HG02943 (cell line): ENCODE measurements at regions not wholly inside any gene's neighbourhood (a gene's known extent, or its start where the extent isn't known, plus 50 kb on each side); places are given as distances from the start of the nearest gene placed in this dataset.
"Not testable (repeated sequence)": the region's sequence is repeated elsewhere in the genome, so short reads cannot be mapped to it uniquely, and the experiment has no call there.

ENCODE experiments used
- ATAC-seq: cut with Tn5 transposase; IDR thresholded peaks from one replicate; pipeline ENCODE4 v1.9.1; 2021; ENCODE audit warnings: mild to moderate bottlenecking, low read depth, moderate library complexity; ENCODE audit not compliant: unreplicated experiment

DNA sequence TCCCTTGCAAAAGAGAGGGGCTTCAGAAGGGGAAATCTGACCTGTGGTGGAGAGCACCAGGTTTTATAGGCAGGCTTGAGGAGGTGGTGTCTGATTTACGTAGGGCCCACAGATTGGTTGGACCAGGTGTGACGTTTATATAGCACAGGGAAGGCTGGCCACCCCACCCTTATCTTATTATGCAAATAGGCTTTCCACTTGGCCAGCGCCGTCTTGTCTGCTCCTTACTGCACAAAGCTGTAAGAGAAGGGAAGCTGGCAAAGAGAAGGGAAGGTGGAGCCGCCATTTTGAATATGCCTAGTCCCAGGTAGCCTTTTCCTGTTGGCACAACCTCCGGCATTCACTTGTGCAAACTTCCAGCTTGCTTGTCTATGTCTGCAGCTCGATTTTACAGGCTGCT, 221.4 kb downstream of the GATA3 start:
- no peak for ATAC-seq

DNA sequence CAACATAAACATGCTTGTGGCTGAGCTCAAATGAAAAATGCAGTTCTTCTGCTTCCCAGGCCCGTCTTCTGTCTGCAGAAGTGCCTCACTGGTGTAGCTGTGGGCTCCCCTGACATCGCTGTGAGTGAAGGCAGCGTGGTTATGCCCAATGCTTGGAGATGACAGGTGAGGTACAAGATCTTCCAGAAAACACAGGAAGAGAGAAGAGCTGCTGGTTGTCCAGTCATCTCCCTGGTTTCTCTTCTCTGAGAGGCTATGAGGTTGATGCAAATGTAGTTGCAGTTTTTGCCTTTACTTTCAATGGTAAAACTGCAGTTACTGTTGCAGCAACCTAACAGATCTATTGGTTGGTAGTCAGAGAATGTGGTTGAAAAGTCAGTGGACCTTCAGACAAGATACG, 223.6 kb downstream of the GATA3 start:
- no peak for ATAC-seq

DNA sequence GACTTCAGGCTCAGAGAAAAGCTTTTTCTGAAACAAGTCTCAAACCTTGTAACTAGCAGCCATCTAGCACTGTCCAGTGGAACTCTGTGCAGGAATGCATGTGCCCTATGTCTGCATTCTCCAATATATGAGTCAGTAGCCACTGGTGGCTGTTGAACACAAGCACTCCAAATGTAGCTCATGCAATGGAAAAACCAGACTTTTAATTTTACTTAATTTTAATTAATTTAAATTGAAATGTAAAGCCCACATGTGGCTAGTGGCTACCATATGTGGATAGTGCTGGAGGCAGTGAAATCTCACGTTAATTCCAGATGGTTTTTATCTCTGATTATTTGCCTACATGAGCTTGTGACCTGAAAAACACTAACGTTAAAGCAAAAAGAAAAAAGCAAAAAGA, 225.1 kb downstream of the GATA3 start:
- ATAC-seq = no peak

DNA sequence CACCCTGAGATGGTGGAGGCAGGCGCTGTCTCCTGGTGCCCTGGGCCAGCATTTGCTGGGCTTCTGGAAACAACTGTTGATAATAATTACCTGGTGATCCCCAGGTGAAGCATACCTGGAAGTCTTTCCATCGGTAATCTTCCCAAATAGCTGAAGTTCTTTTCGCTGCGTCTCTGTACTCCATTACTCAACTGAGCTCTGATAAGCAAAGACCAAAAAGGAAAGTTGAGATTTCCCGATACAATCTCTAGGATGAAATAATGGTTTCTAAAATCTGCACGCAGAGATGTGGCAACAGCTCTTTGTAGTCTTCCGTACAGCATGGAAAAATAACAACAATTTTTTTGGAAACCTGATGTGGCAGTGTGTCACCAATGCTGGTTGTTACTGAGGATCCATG, 226.5 kb downstream of the GATA3 start:
- ATAC-seq = no peak

DNA sequence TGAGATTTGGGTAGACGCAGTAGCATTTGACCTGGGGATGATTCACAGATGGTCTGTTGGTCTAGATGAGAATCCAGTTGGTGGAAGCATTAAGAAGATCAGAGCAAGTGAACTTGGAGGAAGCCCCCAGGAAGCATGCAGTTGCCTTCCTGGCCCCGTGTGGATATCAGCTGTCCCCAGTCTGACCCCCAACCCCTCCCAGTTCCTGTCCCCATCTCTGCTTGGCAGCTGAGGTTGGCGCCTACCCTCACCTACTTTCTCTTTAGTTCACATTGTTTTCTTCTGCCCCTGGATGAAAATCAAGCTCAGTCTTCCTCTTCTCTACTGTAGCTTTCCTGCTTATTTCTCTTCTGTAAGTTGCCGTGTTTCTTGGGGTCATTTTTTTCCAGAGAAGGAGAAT, 227.9 kb downstream of the GATA3 start:
- ATAC-seq = no peak

DNA sequence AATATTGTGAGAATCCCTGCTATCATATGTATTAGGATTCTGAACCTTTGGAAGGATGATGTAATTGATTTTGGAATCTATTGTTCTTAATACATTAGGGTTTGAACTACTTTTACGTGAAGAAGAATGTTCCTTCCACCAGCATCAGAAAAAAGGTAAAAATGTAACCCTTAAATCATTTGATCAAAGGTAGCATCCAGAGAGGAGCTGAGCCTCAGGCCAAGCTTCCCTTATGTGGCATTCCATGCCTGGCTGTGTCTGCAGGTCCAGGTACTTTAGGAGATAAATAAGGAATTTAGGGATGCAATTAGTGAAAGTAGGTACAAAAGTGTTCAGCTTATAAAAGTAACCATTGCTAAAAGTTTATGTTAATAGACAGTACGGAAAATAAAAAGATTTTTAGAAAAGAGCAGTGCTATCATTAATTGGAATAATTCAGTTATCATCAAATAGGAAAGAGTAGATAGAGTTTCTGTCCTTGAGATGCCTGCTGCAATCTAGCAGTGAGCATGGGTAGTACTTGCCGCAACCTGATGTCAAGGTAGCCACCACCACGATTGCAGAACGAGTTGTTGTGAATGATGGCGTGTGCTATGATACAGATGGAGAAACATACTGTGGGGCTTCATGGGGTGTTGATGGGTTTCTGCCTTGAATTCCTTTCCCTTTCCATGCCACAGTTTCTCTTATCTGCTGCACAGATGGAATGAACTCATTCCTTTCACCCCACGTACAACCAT, 228.8 kb downstream of the GATA3 start:
- ATAC-seq = no peak

DNA sequence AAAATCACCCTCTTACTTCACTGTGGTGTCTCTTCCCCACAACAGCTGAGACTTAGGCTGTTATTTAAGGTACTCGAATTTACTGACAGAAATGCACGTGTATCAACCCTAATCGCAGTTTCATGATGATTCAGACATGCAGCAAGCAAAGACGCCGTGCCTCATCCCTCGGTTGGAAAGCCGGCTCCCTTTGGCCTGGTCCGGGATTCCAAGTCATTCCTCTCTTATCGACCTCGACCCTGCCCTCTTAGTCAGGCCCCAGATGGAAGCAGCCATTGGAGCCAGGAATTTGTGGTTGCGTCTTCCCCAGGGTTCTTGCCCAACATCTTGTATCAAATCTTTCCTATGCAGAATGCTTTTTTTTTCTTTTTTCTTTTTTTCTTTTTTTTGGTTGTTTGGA, 229.5 kb downstream of the GATA3 start:
- no peak for ATAC-seq

DNA sequence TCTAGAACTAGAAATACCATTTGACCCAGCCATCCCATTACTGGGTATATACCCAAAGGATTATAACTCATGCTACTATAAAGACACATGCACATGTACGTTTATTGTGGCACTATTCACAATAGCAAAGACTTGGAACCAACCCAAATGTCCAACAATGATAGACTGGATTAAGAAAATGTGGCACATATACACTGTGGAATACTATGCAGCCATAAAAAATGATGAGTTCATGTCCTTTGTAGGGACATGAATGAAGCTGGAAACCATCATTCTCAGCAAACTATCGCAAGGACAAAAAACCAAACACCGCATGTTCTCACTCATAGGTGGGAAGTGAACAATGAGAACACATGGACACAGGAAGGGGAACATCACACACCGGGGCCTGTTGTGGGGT, 231.5 kb downstream of the GATA3 start:
- not testable (repeated sequence) for ATAC-seq

DNA sequence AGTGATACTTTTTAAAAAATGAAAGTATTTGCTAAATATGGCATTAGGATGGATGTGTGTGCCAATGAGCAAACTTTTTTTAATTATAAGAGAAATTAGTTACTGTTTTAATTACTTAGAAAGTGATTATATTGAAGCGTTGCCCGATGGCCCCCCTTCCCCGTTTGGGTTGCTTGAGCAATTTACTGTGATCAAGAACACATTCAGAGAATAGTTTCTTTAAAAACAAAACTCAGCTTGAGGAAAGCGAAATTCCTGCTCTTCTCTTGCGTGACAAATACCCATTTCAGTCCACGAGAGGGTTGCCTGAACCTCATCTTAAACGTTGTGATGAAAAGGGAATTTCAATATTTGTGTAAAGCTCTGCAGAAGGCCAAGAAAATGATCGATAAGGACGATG, 234.1 kb downstream of the GATA3 start:
- no peak for ATAC-seq

DNA sequence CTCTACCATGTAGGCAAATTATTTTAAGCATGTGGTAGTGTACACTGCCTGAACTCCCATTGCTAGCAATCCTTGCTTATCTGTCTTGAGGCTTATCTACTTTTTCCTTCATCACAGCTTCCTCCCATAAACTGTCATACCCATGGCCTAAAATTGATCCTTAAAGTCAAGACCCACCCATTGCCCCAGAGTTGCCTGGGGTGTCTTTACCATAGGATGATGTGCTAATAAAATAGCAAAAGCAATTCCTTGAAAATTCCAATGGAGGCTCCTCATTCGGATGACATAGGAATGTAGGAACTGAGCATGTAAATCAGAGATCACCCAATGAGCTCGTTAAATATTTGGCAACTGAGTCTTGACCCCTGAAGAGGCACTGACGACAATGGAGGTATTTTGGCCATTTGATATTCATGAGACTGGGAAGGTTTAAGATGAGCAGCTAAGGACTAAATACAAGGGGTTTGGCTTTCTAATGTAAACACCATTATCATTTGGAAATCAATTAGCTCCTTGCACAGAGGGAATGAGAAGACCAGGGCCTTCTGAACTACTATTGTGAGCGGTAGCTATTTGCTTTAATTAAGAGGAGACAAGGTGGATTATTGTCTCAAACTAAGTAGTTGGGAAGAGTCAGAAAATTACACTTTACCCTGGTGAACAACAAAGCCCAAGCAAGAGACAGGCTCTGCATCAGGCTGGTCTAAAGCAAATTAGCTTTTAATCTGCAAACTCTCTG, 234.9 kb downstream of the GATA3 start:
- no peak for ATAC-seq

DNA sequence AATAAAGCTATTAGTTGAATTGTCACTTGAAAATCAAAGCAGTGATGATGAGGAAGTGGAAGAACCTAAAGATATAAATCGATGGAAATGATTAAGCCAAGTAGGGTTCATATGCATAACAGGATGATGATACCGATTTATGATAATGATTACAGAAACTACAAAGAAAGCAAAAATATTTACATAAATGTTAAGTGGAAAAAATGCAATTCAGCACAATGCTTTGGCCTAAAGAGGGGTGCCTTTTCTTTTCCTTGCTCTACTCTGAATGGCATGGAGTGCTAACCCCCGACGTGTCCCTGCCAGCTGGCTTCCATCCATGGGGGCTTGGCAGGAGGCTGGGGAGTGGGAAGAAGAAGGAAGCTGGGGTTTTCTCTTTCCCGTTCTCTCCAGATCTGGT, 240.3 kb downstream of the GATA3 start:
- ATAC-seq = no peak

DNA sequence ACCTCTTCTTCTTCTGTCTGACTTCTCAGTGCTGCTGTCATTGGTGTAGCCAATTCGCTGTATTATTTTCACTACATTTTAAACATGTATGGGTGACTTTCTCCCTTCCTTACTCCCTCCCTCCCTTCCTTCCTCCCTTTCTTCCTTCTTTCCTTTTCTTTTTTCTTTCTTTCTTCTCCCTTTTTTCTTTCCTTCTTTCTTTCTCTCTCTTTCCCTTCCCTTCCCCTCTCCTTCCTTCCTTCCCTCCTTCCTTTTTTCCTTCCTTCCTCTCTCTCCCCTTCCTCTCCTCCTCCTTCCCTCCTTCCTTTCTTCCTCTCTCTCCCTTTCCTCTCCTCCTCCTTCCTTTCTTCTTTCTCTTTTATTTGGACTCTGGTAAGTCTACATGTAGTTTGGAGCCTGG, 240.8 kb downstream of the GATA3 start:
- no peak for ATAC-seq

DNA sequence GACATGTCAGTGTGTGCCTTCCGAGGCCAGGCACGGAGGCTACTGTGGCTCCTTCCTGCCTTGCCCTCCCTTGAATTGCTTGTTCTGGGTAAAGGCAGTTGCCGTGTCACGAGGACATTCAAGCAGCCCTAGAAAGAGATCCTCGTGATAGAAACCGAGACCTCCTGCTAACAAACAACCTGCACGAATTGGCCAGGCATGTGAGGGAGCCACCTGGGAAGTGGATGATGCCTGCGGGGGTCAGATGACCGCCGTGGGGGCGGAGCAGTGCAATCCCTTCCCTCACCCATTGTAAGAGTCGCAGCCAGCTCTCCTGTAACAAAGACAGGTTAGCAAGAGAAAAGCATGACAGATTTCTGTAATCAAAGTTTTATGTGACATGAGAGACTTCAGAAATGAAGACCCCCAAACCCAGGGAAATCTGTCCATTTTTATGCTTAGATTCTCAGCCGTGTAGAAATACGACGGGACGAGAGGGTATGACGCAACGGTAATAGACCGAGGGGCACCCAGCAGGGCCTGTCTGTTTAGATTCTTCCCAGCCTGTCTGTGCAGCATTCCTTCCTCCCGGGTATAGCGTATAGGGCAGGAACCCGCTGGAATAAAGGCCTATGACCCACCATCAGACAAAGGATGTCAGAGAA, 241.7 kb downstream of the GATA3 start:
- ATAC-seq = no peak

DNA sequence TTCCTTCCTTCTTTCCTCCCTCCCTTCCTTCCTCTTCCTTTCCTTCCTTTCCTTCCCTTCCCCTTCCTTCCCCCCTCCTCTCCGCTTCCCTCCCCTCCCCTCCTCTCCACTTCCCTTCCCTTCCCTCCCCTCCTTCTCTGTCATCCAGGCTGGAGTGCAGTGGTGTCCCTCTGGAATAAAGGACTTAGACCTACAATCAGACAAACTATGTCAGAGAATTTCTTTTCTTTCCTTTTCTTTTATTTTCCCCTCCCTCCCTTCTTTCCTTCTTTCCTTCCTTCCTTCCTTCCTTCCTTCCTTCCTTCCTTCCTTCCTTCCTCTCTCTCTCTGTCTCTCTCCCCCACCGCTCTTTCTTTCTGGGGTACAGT, 242.2 kb downstream of the GATA3 start:
- ATAC-seq = no peak

DNA sequence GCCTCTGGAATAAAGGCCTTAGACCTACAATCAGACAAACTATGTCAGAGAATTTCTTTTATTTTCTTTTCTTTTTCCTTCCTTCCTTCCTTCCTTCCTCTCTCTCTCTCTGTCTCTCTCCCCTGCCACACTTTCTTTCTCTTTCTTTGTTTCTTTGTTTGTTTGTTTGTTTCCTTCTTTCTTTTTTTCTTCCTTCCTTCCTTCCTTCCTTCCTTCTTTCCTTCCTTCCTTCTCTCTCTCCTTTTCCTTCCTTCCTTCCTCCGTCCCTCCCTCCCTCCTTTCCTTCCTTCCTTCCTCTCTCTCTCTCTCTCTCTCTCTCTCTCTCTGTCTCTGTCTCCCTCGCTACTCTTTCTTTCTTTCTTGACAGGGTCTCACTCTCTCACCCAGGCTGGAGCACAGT, 242.6 kb downstream of the GATA3 start:
- no peak for ATAC-seq

DNA sequence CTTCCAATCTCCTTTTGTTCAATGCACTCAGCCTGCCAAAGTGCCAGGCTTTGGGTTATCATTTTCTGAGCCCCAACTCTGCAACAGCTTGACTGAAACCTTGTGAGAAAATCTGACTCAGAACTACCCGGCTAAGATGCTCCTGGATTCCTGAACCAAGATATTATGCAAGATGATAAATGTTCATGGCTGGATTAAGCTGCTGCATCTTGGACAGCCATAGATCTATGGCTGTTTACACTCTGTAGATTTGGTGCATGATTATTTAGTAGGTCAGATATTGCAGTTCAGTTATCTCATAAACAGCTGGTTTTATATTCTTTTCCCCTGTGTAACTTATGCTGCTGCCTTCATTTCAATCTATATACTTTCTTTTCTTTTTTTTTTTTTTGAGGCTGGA, 243.5 kb downstream of the GATA3 start:
- no peak for ATAC-seq

DNA sequence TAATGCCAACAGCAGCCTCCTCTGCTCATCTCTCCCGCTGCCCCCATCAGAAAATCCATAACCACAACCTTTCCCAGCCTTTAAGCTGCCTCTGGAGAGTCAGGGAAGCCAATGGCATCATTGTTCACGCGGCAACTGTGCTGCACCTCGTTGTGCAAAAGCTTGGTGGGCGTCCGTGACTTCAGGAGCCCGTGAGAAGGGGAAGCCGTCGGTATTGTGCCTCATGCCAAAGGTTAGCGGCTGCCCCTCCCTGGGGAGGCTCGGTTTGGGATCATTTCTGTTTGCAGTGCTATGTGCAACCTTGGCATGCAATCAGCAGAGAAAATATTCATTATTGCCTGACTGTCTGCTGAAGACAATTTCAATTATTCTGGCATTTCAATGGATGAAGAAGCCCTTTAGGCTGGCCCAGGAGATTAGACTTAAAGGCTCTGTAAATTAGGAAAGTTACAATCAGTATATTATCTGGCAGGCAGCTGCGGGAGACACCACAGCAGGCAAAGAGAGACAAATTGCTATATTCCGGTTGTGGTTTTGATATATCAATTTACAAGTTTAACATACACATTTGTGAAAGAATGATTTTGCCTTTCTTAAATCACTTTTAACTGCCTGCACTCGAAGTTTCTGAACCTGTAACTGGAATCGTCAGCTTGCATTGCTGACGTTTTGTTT, 244.5 kb downstream of the GATA3 start:
- ATAC-seq = no peak

DNA sequence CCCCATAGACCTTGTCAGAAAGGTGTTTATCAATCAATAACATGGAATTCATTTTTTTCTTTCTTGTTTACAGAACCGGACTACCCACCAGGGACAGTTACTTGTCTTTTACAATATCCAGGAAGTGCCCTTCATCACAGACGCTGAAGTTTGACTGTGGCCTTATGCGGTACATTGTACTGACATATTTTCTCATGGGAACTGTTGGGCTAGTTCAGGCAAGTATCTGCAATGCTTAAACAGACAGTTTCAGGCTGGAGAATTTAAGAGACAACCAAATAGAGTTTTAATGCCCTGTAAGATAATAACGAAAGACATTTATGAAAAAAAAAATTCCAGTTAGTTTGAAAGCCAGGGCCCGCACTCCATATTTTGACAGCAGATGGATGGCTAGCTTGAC, 246.4 kb downstream of the GATA3 start:
- no peak for ATAC-seq

DNA sequence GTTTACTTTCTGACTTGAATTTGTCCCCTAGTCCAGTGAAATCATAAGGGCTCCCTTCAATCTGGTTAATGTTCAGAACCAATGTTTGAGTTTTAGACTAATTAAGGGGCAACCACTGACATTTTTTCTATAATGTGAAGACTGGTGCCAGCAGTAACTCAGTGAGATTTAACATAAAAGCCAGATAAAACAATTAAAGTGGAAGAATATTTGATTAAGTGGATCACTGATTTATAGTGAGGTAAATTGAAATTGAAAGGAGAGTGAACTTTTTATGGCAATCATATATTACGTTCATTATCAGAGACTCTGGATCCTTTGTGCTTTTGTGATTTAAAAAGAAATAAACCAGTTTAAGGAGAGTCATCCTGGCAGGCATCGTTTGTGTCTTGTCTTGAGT, 246.8 kb downstream of the GATA3 start:
- ATAC-seq = no peak

DNA sequence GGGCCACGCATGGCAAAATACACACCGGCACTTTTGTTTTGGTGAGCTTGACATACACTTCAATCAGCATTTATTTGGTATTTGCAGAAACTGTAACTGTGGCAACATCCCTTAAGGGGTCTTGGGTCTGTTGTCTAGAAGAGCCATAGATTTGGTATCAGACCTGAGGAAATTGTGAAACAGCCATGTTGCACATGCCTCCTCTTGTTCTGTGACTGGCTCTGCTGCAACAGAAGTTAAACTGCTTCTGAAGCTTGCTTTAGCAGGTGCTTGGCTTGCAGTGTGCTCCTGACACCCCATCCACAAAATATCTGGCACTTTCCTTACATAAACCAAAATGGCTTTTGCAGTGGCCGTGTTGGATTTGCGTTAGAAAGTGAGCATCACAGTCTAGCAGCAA, 247.3 kb downstream of the GATA3 start:
- ATAC-seq = no peak

DNA sequence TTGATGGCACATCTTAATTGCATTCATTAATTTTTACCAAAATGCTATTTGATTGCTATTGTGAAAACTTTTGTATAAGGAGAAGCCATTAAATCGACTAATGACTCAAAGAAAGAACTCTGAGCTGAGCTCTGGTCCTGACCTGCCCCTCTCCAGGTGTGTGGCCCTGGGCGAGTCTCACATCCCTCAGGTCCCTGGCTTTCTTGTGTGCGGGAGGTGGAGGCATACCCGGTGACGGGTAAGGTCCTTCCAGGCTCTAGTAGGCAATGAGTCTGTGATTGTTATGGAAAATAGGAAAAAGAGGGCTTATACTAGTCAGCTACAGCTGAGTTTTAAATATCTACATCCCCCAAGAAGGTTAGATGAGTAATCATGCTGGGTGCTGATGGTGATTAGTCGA, 248.1 kb downstream of the GATA3 start:
- no peak for ATAC-seq
